Activated T-cell treated with anti-CD3 and anti-CD28 coated beads for 4 hours (primary cell): ENCODE measurements at regions not wholly inside any gene's neighbourhood (a gene's known extent, or its start where the extent isn't known, plus 50 kb on each side); places are given as distances from the start of the nearest gene placed in this dataset.

ENCODE experiments used
- DNase-seq: peaks from one replicate; pipeline ENCODE4 v3.0.0-alpha.2; 2020

DNA sequence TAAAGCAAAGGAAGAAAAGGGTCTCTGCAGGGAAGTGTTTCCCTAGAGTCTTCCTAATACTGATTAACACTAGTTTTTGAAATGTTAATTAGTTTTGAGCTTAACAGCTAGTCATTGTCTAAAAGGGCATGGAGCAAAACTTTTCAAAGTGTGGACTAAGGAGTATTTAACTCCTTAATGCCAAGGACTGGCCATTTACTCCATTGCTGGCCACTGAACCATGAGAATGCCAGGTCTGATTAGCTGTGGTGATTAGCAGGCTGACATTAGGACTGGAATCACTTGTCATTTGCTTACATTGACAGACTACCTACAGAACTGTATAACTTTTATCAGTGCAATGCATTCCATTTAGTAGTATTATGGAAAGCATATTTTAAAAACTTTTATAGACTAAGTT, 987.0 kb downstream of the NR2F1-AS1 start:
- DNase-seq = no peak

DNA sequence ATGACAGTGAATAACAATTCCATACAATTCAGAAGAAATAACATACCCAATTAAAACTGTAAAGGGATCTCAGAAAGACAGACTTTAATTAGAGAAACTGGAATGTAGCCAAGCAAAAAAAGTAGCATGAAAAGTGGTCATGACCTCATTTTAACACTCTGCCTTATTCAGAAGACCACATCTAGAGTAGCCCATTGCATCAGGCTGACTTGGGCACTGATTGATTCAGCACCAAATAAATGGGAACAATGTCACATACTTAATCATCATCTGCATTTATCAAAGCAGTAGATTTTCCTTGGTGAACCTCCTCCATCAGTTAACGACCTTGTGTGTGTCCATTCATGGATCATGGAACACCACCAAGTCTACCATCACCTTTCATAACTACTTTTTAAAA, 992.1 kb downstream of the NR2F1-AS1 start:
- DNase-seq = no peak

DNA sequence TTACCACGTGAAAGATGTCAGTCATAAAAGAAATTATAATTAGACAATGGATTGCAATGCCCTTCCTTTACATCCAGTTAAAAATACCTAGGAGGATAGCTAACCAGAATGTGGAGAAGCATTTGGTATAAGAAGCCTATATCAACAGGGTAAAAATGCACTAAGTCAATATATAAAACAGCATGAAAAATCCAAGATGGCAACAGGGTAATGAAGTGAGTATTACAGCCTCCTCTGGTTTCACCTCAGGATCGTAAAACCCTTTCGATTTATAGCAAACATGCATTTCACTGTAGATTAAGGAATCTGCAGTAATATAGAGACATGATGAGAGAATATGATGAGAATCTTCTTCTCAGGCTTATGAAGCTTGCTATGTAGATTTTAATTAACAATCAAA, 999.3 kb downstream of the NR2F1-AS1 start:
- DNase-seq = no peak

- no peak for DNase-seq
Observed at GRCh38 chr5:92581249-92581648, 999.8 kb downstream of the NR2F1-AS1 start.

DNA sequence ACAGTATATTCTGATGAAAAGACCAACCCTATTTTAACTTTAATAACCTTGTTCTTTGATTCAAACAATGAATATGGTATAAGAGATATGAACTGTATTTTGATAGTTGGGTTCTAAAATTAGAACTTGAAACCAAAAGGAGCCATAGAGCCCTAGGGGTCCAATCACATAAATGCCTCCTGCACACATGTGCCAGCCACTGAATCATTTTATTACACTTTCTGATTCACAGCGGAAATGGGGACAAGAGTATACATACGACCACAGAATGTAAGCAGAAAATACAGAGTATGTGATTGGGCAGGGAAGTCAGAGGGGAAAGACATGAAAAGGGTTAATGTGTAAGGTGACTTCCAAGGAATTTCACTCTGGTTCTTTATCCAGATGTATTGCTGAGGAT, 1000.2 kb downstream of the NR2F1-AS1 start:
- no peak for DNase-seq

DNA sequence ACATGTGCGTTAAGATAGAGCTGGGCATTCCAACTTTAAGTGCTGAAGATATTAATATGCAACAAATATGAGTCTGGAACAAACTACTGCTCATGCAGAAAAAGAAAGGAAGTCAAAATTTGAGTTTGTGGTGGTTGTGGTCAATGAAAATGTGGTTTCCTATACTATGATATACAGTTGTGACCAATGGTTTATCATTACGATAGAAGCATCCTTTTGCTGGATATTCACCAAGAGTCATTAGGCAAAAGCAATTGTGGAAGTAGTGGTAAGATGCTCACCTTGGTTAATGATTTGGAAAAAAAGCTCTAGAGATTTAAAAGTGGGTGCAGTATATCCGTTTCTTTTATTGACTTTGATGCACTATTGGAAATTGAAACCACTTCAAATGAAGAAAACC, 1007.0 kb downstream of the NR2F1-AS1 start:
- no peak for DNase-seq

- no peak for DNase-seq
Observed at GRCh38 chr5:92568522-92568921, 1012.5 kb downstream of the NR2F1-AS1 start.

DNA sequence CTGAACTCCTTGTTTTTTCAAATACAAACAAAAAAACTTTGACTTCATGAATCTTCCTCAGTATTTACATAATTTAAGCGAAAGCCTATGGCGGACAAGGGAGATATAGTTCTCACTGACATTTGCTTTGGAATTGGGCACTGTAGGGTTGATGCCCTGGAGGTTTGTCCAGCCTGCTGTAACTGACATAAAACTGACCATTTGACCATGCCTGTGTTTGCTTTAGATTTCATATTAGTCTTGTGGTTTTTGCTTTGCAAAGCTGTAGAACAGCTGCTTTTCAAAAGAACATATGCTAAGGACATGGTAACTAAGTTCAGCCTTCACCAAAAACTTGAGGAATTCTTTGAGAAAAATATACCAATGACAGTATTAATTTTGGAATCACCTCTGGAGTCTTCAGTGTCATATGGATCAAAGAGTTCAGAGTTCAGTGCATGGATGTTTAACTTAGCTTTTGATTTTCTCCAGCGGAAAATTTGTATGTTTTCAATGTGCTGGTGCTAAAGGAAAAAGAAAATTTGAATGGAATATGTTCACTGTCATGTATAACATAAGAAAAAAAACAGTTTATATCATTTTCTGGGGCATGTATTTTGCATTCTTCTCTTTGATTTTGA, 1013.1 kb downstream of the NR2F1-AS1 start:
- no peak for DNase-seq

DNA sequence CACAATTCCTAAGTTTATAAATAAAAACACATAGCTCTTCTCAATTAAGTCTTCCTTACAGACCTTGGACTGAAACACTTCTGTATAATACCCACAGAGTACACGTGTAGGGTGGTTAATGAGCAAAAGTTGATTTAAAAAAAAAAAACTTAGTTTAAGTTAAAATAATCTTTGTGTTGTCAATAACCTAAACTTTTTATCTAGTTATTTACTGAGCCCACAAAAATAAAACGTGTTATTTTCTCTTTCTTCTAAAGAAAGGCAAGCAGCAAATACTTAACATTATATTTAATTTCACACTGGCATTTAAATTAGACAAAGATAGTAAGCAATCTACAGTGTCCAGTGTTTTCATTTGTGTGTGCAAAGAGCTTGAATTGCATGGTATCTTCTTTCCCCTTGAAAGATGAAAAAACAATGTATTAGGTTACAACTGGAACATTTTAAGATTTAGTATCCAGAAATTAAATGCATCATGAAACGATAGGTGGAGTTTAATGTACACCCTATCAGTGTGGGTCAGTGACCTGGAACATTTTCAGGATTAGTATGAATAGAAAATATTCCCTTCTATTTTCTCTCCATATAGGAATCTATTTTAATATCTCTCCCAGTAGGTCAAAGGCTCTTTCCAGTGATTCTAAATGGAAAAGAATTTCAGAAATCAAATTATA, 1014.8 kb downstream of the NR2F1-AS1 start:
- no peak for DNase-seq

DNA sequence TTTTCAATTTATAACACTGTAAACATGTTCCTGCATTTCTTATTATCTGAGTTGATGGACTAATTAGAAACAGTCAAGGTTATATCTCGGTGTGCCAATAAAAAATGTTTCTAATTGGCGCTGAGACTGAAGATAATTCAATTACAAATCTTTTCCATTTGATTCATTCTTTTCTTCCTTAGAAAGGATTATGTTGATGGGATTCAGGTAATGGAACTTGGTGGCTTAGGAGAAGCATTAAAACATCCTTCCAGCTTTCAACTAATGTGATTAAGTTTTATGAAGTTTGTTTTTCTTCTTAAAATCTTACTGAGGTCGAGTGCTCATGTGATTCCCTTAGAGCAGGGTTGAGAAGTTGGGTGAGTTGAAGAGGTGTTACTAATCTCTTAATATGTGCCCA, 1015.3 kb downstream of the NR2F1-AS1 start:
- DNase-seq = no peak

DNA sequence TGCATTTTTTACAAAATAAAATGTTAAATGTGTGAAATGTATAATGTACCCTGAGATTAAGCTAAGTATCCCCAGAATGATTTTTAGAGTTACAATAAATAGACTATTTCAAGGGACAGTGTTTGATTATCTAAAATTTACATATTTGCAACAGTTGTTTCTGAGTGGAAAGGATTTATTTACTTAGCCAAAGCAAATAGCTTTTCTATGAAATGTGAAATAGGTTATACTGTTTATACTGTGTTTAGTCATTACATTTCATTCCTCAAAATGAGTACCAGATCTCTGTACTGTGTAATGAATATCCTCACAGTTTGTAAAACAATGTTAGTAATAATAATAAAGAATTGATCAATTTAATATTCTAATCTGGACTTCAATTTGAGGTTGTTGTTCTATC, 1019.0 kb downstream of the NR2F1-AS1 start:
- no peak for DNase-seq

- no peak for DNase-seq
Observed at GRCh38 chr5:92561411-92561959, 1019.5 kb downstream of the NR2F1-AS1 start.

- DNase-seq = no peak
Observed at GRCh38 chr5:92560698-92561401, 1020.2 kb downstream of the NR2F1-AS1 start.

DNA sequence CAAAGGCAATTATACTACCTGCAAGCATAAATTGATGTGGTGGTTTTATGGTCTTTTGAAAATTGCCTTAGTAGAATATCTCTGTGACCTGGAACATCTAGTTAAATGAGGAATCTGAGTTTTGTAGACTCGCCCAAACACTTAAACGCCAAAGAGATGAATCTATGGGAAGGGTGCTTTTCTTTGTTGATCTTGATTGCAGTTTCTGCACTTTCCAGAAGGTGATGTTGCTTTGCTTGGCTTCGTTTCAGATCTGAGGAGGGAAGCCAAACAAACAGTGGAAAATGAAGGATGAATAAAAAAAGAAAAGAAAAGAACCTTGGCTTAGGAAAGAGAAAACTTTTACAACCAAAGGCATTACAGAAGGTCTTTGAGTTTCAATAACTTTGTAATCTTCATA, 1021.2 kb downstream of the NR2F1-AS1 start:
- no peak for DNase-seq

DNA sequence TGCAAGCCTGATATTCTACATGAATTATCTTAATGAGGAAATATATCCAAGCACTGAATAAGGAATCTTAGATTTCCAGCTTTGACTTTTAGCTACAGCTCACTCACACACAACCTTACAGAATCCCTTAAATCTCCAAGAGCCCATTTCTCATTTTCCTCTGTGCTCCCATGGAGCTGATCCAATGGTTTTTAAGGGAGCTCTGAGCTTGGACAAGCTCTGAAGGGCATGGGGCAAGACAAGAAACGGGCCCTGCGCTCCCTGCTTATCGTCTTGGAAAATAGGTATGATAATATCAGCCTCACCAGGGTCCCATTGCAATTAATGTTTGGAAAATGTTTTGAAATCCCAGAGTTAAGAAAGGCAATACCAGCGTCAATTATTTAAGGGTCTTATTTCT, 1021.7 kb downstream of the NR2F1-AS1 start:
- DNase-seq = no peak

DNA sequence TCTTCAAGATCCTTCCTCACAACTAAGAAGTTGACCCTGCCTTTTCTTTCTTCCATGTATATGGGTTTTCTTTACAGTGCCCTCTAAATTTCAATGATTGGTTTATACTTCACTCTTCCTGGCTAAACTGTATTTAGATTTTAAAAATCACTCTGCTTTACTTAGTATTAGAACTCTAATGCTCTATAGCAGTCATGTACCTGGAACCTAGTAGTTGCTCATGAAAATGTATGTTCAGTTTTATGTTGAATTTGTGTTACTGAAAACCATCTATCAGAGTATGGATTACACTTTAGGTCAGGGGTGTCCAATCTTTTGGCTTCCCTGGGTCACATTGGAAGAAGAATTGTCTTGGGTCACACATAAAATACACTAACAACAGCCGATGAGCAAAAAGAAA, 1024.3 kb downstream of the NR2F1-AS1 start:
- no peak for DNase-seq

- DNase-seq = no peak
Observed at GRCh38 chr5:92554447-92555085, 1026.5 kb downstream of the NR2F1-AS1 start.

- DNase-seq = no peak
Observed at GRCh38 chr5:92553326-92553725, 1027.7 kb downstream of the NR2F1-AS1 start.

GRCh38 chr5:92552206-92553160, 1028.5 kb downstream of the NR2F1-AS1 start:
- no peak for DNase-seq

DNA sequence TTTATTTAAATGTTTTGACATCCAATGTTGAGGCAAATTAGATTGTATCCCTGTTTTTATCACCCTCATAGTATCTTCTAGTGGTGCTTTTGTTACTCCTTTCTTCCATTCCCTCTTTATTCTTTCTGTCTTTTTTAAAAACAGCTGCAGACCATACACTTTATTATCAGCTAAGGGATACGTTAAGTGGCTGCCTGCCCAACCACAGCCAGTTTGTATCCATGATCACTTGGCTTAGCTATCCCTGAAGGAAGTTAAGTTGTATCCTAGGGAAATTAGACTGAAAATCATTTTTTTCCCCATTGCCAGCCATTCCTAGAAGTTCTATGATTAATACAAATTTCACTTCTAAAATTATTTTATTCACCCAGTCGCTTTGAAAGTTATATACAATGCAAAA, 1032.7 kb downstream of the NR2F1-AS1 start:
- DNase-seq = no peak

- no peak for DNase-seq
Observed at GRCh38 chr5:92544596-92544995, 1036.4 kb downstream of the NR2F1-AS1 start.

DNA sequence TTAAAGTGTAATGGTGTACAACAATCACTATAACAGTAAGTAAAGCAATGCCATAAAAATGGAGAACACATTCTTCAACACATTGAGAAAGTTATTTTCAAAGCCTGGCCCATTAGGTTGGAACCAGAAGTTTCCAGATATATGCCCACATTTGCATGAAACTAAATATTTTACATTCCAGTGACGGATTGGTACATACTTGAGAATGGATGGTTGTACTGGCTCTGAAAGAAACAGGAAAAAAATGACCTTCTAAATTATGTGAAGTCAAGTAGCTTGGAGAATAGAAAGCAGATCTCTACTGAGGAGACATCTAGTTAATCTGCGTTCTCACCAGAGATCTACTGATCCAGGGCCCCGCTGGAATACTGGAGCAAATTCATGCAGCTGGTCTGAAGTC, 1037.0 kb downstream of the NR2F1-AS1 start:
- no peak for DNase-seq
